HEK293T (cell line): ENCODE measurements at regions not wholly inside any gene's neighbourhood (a gene's known extent, or its start where the extent isn't known, plus 50 kb on each side); places are given as distances from the start of the nearest gene placed in this dataset.

Experiments used
- CTCF ChIA-PET: fragments of 350-600 bp; formaldehyde crosslinking; extraction: SDS; loops from one replicate; lab custom pipeline; 2021; ENCODE audit warnings: antibody characterized with exemption, inconsistent platforms; lab: Yijun Ruan, JAX
- POLR2A ChIA-PET: fragments of 350-600 bp; formaldehyde crosslinking; extraction: SDS; loops from one replicate; lab custom pipeline; 2020; ENCODE audit warnings: antibody characterized with exemption, inconsistent platforms; lab: Yijun Ruan, JAX
- DNase-seq: peaks from one replicate; pipeline ENCODE4 v3.0.0; 2012; ENCODE audit warnings: mixed read lengths; ENCODE audit errors: extremely low spot score
- ARNT ChIP-seq: fragments of 450-650 bp; IDR thresholded peaks from 2 replicates; pipeline ENCODE4 v1.6.1; 2017; ENCODE audit warnings: mild to moderate bottlenecking
- BHLHE40 ChIP-seq: fragments of 450-650 bp; IDR thresholded peaks from 2 replicates; pipeline ENCODE4 v1.6.1; 2016; ENCODE audit warnings: mild to moderate bottlenecking, moderate library complexity, borderline replicate concordance
- CTBP1 ChIP-seq: fragments of 450-650 bp; IDR thresholded peaks from 2 replicates; pipeline ENCODE4 v1.6.1; 2016; ENCODE audit warnings: borderline replicate concordance
- ELF4 ChIP-seq: fragments of 450-650 bp; IDR thresholded peaks from 2 replicates; pipeline ENCODE4 v1.6.1; 2017; ENCODE audit warnings: antibody characterized with exemption
- FOXA1 ChIP-seq: fragments of 450-650 bp; IDR thresholded peaks from 2 replicates; pipeline ENCODE4 v1.6.1; 2016; ENCODE audit warnings: mild to moderate bottlenecking
- FOXK2 ChIP-seq: fragments of 450-650 bp; IDR thresholded peaks from 2 replicates; pipeline ENCODE4 v1.6.1; 2016; ENCODE audit warnings: mild to moderate bottlenecking
- FOXM1 ChIP-seq: fragments of 450-650 bp; IDR thresholded peaks from 2 replicates; pipeline ENCODE4 v1.6.1; 2017; ENCODE audit warnings: mild to moderate bottlenecking, borderline replicate concordance
- HDGF ChIP-seq: fragments of 450-650 bp; IDR thresholded peaks from 2 replicates; pipeline ENCODE4 v1.6.1; 2017; ENCODE audit warnings: antibody characterized with exemption, borderline replicate concordance
- L3MBTL2 ChIP-seq: fragments of 450-650 bp; conservative IDR thresholded peaks from 2 replicates; pipeline ENCODE4 v1.6.1; 2016; ENCODE audit warnings: mild to moderate bottlenecking
- LEF1 ChIP-seq: fragments of 450-650 bp; IDR thresholded peaks from 2 replicates; pipeline ENCODE4 v1.6.1; 2017; ENCODE audit warnings: mild to moderate bottlenecking, borderline replicate concordance
- NFRKB ChIP-seq: fragments of 450-650 bp; IDR thresholded peaks from 2 replicates; pipeline ENCODE4 v1.6.1; 2016; ENCODE audit warnings: mild to moderate bottlenecking, moderate library complexity
- PKNOX1 ChIP-seq: fragments of 450-650 bp; IDR thresholded peaks from 2 replicates; pipeline ENCODE4 v1.6.1; 2016
- SP1 ChIP-seq: fragments of 450-650 bp; IDR thresholded peaks from 2 replicates; pipeline ENCODE4 v1.6.1; 2017
- SUZ12 ChIP-seq: fragments of 450-650 bp; IDR thresholded peaks from 2 replicates; pipeline ENCODE4 v1.6.1; 2016; ENCODE audit warnings: mild to moderate bottlenecking
- TARDBP ChIP-seq: fragments of 450-650 bp; IDR thresholded peaks from 2 replicates; pipeline ENCODE4 v1.6.1; 2016
- ZNF384 ChIP-seq: fragments of 450-650 bp; IDR thresholded peaks from 2 replicates; pipeline ENCODE4 v1.6.1; 2016

DNA sequence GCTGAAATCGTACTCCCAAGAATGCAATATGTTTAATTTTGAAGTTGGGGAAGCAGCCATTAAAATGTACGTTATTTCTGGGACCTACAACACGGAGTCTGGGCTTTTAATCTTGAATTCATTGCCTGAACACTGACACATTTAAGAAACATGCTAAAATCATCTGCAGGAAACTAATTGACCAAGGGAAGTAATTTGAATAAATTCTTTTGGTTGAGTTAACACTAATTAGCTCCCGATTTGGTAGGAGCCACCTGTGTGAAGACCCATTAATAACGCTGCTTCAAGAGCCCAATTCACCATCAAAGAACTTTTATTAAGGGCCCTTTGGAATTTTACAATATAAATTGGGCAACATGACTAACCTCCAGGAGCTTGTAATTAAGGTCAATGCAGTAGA lies 309.2 kb downstream of the RAB28 start:
- no peak for DNase-seq
- ChIA-PET POLR2A (no interaction called here), CTCF (interaction anchor here (0.7 kb wide), 1 partner anchor 366 kb away, joined by 3 read pairs; no protein-coding TSS in a partner anchor)
- TF ChIP-seq FOXK2 (no peak), SUZ12 (no peak), NFRKB (no peak), BHLHE40 (no peak), ZNF384 (no peak), SP1 (no peak), LEF1 (no peak), ARNT (no peak), PKNOX1 (no peak), HDGF (no peak), FOXM1 (no peak), L3MBTL2 (no peak), ELF4 (no peak), TARDBP (no peak), FOXA1 (no peak), CTBP1 (no peak)

DNA sequence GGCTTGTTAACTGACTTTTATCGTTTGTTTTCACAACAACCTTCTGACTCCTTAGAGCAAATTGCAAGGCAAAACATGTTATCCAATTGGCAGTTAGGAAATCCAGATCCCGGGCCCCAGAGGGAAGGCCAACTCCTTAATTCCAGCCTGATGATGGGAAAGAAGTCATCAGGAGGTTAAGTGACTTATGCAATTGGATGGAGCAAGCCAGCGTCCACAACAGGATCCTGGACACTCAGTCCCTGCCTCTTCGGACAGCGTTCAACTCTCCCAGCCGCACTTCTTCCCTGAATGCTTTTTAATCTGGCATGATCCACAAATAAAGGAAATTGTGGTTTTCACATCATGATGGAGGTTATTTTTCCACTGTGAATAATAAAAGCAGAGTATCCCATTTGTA lies 310.1 kb downstream of the RAB28 start:
- POLR2A ChIA-PET: no interaction called here
- CTCF ChIA-PET: no interaction called here
- TF ChIP-seq TARDBP (no peak), HDGF (no peak), ZNF384 (no peak), PKNOX1 (no peak), NFRKB (no peak), SP1 (no peak), ELF4 (no peak), FOXA1 (no peak), SUZ12 (no peak), FOXM1 (no peak), ARNT (no peak), LEF1 (no peak), FOXK2 (no peak), L3MBTL2 (no peak), BHLHE40 (no peak), CTBP1 (no peak)
- no peak for DNase-seq

- TF ChIP-seq PKNOX1 (no peak), CTBP1 (no peak), SP1 (no peak), LEF1 (no peak), SUZ12 (no peak), BHLHE40 (no peak), ZNF384 (no peak), NFRKB (no peak), ARNT (no peak)
- CTCF ChIA-PET: no interaction called here
- no peak for DNase-seq
- POLR2A ChIA-PET: no interaction called here
Measured at GRCh38 chr4:13171292-13172057, 312.7 kb downstream of the RAB28 start.

DNA sequence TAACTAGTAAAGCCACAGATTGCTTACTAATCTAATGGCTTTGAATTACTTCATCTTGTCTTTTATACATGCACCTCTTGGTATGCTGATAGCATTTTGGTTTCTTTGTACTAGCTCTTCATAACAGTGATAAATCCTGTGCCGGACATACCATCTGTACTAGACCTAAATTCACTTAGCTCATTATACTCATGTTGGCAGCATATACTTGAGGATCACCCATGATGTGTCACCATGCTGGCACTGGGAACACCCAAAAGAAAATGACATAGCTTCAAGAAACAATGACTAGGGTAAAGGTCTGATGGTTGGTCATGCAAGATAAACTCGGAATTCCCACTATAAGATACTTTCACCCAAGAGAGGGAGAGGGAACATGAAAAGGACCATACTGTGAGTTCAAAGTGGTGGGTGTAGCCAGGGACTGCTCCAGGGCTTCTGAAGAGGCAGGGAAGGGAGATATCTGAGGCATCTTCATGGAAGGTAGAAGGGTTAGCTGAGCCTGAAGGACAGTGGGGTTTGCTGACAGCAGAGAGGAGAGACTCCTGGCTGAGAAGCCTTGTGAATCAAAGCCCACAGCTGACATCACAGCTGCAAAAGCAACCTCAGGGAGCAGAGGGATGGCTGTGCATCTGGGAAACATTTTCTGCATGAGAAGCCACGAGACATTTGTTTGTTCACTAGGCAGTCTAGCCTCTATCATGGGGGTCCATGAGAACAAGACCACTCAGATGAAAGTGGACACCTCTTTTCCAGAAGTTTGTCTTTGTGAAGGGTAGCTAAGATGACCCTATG lies 314.2 kb downstream of the RAB28 start:
- TF ChIP-seq HDGF: no peak
- no peak for TF ChIP-seq ARNT
- no peak for TF ChIP-seq L3MBTL2
- no peak for TF ChIP-seq ZNF384
- TF ChIP-seq BHLHE40: no peak
- no peak for TF ChIP-seq LEF1
- TF ChIP-seq FOXM1: no peak
- no peak for TF ChIP-seq PKNOX1
- no peak for TF ChIP-seq CTBP1
- no peak for TF ChIP-seq FOXK2
- TF ChIP-seq TARDBP: no peak
- no peak for TF ChIP-seq SUZ12
- TF ChIP-seq ELF4: no peak
- TF ChIP-seq SP1: no peak
- no peak for TF ChIP-seq NFRKB
- no peak for TF ChIP-seq FOXA1
- DNase-seq: no peak
- ChIA-PET POLR2A (no interaction called here), CTCF (no interaction called here)

GRCh38 chr4:13168326-13168725 lies 315.8 kb downstream of the RAB28 start:
- POLR2A ChIA-PET: no interaction called here
- TF ChIP-seq FOXK2: no peak
- TF ChIP-seq L3MBTL2: no peak
- TF ChIP-seq ARNT: no peak
- no peak for TF ChIP-seq PKNOX1
- TF ChIP-seq HDGF: no peak
- no peak for TF ChIP-seq LEF1
- no peak for TF ChIP-seq SP1
- TF ChIP-seq SUZ12: no peak
- TF ChIP-seq TARDBP: no peak
- no peak for TF ChIP-seq NFRKB
- no peak for TF ChIP-seq FOXM1
- CTCF ChIA-PET: interaction anchor here (0.5 kb wide), 1 partner anchor 439 kb away, joined by 4 read pairs; no protein-coding TSS in a partner anchor
- no peak for DNase-seq
